ENCODE measurements at regions not wholly inside any gene's neighbourhood (a gene's known extent, or its start where the extent isn't known, plus 50 kb on each side); places are given as distances from the start of the nearest gene placed in this dataset.

GRCh38 chr18:59083136-59083818 lies 56.4 kb upstream of the SEC11C start:
- H3K4me1 ChIP-seq (ENCODE audit: control insufficient read depth in 4 of 4, insufficient read depth in 4 of 4, low read length in 3 of 4): no peaks in the 10 kb centered on the region
- no peak for TF ChIP-seq SP1 (IDR thresholded peaks at IDR 0.05)
- no peak for TF ChIP-seq HNF4G (IDR thresholded peaks at IDR 0.05)
- no peak for TF ChIP-seq HNF4A (conservative IDR thresholded peaks at IDR 0.05)
- no peak for TF ChIP-seq FOXA2 (IDR thresholded peaks at IDR 0.05)
- TF ChIP-seq EGR1 (IDR thresholded peaks at IDR 0.05; ENCODE audit: low read depth in 2 of 2): no peak
- TF ChIP-seq NR2F2 (IDR thresholded peaks at IDR 0.05): no peak
- TF ChIP-seq FOXA1 (IDR thresholded peaks at IDR 0.05): no peak
- TF ChIP-seq CTCF (IDR thresholded peaks at IDR 0.05; ENCODE audit: low read depth, low read length, missing input control): no peak
- TF ChIP-seq GABPA (IDR thresholded peaks at IDR 0.05 in 1 of 2, conservative IDR thresholded peaks at IDR 0.05 in 1 of 2): no peak
- TF ChIP-seq, protein P1, sequence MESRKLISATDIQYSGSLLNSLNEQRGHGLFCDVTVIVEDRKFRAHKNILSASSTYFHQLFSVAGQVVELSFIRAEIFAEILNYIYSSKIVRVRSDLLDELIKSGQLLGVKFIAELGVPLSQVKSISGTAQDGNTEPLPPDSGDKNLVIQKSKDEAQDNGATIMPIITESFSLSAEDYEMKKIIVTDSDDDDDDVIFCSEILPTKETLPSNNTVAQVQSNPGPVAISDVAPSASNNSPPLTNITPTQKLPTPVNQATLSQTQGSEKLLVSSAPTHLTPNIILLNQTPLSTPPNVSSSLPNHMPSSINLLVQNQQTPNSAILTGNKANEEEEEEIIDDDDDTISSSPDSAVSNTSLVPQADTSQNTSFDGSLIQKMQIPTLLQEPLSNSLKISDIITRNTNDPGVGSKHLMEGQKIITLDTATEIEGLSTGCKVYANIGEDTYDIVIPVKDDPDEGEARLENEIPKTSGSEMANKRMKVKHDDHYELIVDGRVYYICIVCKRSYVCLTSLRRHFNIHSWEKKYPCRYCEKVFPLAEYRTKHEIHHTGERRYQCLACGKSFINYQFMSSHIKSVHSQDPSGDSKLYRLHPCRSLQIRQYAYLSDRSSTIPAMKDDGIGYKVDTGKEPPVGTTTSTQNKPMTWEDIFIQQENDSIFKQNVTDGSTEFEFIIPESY (IDR thresholded peaks at IDR 0.05): no peak
- TF ChIP-seq MAX (IDR thresholded peaks at IDR 0.05): no peak
- no peak for TF ChIP-seq RAD21 (IDR thresholded peaks at IDR 0.05)
- TF ChIP-seq TAF1 (conservative IDR thresholded peaks at IDR 0.05): no peak
- no peak for TF ChIP-seq JUND (IDR thresholded peaks at IDR 0.05)
- TF ChIP-seq REST (IDR thresholded peaks at IDR 0.05): no peak
- TF ChIP-seq, protein P2, sequence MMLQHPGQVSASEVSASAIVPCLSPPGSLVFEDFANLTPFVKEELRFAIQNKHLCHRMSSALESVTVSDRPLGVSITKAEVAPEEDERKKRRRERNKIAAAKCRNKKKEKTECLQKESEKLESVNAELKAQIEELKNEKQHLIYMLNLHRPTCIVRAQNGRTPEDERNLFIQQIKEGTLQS (IDR thresholded peaks at IDR 0.05): no peak
- no peak for TF ChIP-seq RXRA (IDR thresholded peaks at IDR 0.05)
- TF ChIP-seq YY1 (IDR thresholded peaks at IDR 0.05): no peak
- peaks cover 0 to 2% (median 0%) of the 10 kb centered on the region in 4 donors for H3K27me3 ChIP-seq (ENCODE audit: control insufficient read depth in 4 of 4, insufficient read depth in 4 of 4, low read length in 3 of 4)
- no peak overlapping the region for H3K27ac ChIP-seq (ENCODE audit: low read depth in 1 of 2, low read length in 2 of 2)
- DNase-seq (ENCODE audit: low spot score): no peak
- H3K36me3 ChIP-seq (ENCODE audit: control insufficient read depth in 4 of 4, insufficient read depth in 3 of 4, low read depth in 1 of 4, low read length in 3 of 4): no peaks in the 10 kb centered on the region
- no peak overlapping the region for H3K9ac ChIP-seq (ENCODE audit: low read depth in 1 of 2, low read length in 2 of 2)
- WGBS: 69% methylated on average over 10 of the region's 10 CpGs
- no peaks in the 10 kb centered on the region for H3K9me3 ChIP-seq (ENCODE audit: control insufficient read depth in 4 of 4, low read length in 3 of 4)
- H3K4me3 ChIP-seq (ENCODE audit: low read depth in 1 of 3, low read length in 3 of 3): no peak overlapping the region

All from liver (tissue), 8 donors.